Mucosa of descending colon (tissue), 3 donors: ENCODE measurements at regions not wholly inside any gene's neighbourhood (a gene's known extent, or its start where the extent isn't known, plus 50 kb on each side); places are given as distances from the start of the nearest gene placed in this dataset.
A peak's percentile ranks its signal among the peaks of the same experiment; 100 is the strongest.

Experiments used
- ATAC-seq: fragments of 200-7000 bp; cut with Tn5 transposase; one replicate; pipeline ENCODE4 v1.9.1; 2020; ENCODE audit warnings: mild to moderate bottlenecking, moderate library complexity
- DNase-seq, 3 donors: peaks; one replicate each; pipeline ENCODE4 v3.0.0-alpha.2; 2020
- H3K36me3 ChIP-seq: fragments of 200-600 bp; one replicate; pipeline ENCODE4 v1.8.0; 2021; ENCODE audit warnings: low read depth, mild to moderate bottlenecking
- H3K4me1 ChIP-seq: fragments of 200-600 bp; one replicate; pipeline ENCODE4 v1.8.0; 2021; ENCODE audit warnings: low read depth, mild to moderate bottlenecking
- H3K4me3 ChIP-seq: fragments of 200-600 bp; one replicate; pipeline ENCODE4 v1.8.0; 2021; ENCODE audit warnings: mild to moderate bottlenecking
- H3K9me3 ChIP-seq: fragments of 200-600 bp; one replicate; pipeline ENCODE4 v1.8.0; 2021; ENCODE audit warnings: mild to moderate bottlenecking
- intact Hi-C, 2 donors: fragments of 100-400 bp; cut with DNase I in 1 of 2; cut with micrococcal nuclease in 1 of 2; formaldehyde crosslinking; loops; one replicate each; pipeline versions ENCODE4 v1.11.0 to v1.11.1; 2022; cut with DNase I, micrococcal nuclease
- TF ChIP-seq, protein P1 (sequence below): fragments of 200-600 bp; IDR thresholded peaks from one replicate; pipeline ENCODE4 v1.8.0; 2022; ENCODE audit warnings: antibody characterized with exemption, mild to moderate bottlenecking
- donor health status: DM: no; HTN: no; CAD: no; lungs with moderate emphysema.
- donor health status: DM: no; HTN: no; CAD: no.
- donor health status: DM: no; HTN: yes; CAD: no.

DNA sequence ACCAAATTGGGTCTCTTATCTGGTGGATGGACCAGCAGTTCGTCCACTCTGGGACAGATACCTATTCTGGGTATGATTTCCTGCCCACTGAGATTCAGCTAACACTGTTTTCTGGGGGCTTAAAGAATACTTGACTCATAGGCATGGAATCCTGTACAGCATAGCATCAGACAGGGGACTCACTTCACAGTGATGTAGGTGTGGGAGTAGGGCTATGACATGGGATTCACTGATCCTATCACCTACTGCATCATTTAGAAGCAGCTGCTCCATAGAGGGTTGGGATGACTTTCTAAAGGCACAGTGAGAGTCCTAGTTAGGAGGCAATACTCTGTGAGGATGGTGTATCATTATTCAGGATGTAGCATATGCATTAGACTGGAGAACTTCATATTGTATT lies 74.5 kb upstream of the AHI1 start:
- ATAC-seq (no peak), DNase-seq (no peak)
- intact Hi-C loops = no loop called here
- Histone ChIP-seq H3K36me3 (no peaks in the 10 kb centered on the region), H3K4me1 (no peaks in the 10 kb centered on the region), H3K9me3 (no peaks in the 10 kb centered on the region), H3K4me3 (no peak overlapping the region)
- TF ChIP-seq, protein P1, sequence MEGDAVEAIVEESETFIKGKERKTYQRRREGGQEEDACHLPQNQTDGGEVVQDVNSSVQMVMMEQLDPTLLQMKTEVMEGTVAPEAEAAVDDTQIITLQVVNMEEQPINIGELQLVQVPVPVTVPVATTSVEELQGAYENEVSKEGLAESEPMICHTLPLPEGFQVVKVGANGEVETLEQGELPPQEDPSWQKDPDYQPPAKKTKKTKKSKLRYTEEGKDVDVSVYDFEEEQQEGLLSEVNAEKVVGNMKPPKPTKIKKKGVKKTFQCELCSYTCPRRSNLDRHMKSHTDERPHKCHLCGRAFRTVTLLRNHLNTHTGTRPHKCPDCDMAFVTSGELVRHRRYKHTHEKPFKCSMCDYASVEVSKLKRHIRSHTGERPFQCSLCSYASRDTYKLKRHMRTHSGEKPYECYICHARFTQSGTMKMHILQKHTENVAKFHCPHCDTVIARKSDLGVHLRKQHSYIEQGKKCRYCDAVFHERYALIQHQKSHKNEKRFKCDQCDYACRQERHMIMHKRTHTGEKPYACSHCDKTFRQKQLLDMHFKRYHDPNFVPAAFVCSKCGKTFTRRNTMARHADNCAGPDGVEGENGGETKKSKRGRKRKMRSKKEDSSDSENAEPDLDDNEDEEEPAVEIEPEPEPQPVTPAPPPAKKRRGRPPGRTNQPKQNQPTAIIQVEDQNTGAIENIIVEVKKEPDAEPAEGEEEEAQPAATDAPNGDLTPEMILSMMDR = no peak

DNA sequence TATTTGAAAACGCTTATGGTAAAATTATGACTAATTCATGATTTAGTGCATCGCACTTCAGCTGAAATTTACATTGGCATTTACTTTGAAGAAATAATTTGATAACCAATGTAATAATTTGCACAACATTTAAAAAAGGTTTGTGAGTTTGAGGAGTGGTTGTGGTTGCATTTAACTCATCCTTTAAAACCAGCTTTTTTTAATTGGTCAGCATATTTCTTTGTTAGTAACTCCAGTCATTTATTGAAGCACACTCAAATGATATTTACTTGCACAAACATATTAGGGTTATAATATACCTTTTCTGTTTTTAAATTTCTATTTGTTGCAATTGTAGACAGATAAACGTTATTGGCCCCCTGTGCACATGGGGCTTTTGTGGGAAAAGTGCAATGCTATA lies 78.1 kb upstream of the AHI1 start:
- TF ChIP-seq, protein P1 = no peak
- no peak for ATAC-seq
- no peaks in the 10 kb centered on the region for H3K4me1 ChIP-seq
- DNase-seq = no peak
- no peaks in the 10 kb centered on the region for H3K36me3 ChIP-seq
- no peaks in the 10 kb centered on the region for H3K9me3 ChIP-seq
- H3K4me3 ChIP-seq = no peak overlapping the region
- intact Hi-C loops = no loop called here

DNA sequence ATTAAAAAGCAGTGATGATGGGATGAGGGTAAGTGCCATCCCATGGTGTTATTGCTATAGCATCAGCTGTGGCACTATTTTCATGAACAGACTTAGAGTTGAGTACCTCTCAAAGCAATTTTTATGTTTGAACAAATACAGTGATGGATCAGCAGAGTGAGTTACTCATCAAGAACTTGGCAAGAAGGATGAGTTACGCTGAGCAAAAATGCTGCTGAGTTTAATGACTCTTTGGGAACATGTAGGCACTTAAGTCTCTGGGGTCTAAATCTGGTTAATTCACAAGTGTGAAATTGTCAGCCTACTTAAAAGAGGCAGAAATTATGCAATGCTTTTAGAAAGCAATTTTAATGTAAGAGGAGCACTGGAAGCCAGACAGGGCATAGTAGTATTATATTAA lies 78.5 kb upstream of the AHI1 start:
- intact Hi-C loops = no loop called here
- Histone ChIP-seq H3K4me3 (no peak overlapping the region), H3K9me3 (no peaks in the 10 kb centered on the region), H3K4me1 (no peaks in the 10 kb centered on the region), H3K36me3 (no peaks in the 10 kb centered on the region)
- no peak for DNase-seq
- TF ChIP-seq, protein P1 = no peak
- peak; percentile 18 for ATAC-seq

DNA sequence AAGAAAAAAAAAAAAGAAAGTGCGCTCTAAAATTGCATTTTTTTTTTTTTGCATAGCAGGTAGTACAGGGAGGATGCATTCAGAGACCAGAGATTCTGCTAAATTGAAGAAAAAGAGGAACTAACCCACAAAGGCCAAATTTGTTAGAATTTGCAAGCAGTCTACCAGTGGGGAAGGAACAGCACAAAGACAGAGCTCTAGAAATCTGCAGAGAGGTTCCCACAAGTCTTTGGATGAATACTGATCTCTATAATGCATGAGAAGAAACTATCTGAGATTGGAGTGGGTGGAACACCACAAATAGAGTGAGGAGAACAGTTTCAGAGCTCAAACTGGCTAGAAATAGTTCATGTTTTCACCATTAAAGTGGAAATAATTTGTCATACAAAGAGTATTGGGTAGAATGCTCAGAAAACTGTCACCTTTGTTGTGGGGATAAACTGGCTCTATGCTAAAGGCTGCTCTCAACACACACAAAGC lies 79.6 kb upstream of the AHI1 start:
- no peak for ATAC-seq
- TF ChIP-seq, protein P1 = no peak
- intact Hi-C loops = no loop called here

DNA sequence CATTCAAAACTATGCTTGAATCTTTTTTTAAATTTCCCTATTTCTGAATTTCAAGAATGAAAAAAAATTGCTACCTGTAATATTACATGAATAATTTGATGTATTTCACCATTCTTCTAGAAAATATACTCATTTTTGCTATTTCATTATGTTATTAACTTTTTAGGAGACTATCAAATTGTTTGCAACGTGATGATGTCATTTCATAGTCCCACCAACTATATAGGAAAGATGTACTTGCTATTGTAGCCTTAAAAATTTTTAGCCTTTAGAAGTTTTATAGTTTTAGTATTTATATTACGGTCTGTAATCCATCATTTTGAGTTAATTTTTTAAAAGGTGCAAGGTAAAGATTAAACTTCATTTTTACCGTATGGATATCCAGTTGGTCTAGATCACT lies 81.4 kb upstream of the AHI1 start:
- no peak for ATAC-seq
- no peaks in the 10 kb centered on the region for H3K36me3 ChIP-seq
- intact Hi-C loops = no loop called here
- TF ChIP-seq, protein P1 = no peak
- no peak overlapping the region for H3K4me3 ChIP-seq
- no peaks in the 10 kb centered on the region for H3K4me1 ChIP-seq
- no peaks in the 10 kb centered on the region for H3K9me3 ChIP-seq
- DNase-seq = no peak

More for the DNA sequence above, 79.6 kb upstream of the AHI1 start:
- DNase-seq = no peak
- Histone ChIP-seq H3K9me3 (no peaks in the 10 kb centered on the region), H3K4me1 (no peaks in the 10 kb centered on the region), H3K36me3 (no peaks in the 10 kb centered on the region), H3K4me3 (no peak overlapping the region)

DNA sequence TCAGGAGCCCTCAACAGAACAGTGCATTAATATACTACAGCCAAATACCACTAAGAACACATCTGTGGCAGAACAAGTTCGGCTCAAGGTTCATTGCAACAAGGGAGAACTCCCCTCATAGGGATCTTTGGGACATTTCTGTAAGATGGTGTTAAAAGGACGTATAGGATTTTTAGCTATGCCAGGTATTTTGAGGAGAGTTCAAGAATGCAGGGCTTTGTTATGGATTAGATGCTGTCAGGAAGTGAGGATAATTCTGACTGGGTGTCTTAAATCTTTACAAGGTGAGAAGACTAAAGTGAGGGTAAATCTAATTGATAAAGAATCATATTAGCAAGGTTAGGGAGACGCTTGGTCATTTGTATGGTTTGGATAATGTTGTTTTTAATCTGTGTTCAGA lies 83.7 kb upstream of the AHI1 start:
- DNase-seq (no peak), ATAC-seq (no peak)
- no peaks in the 10 kb centered on the region for H3K9me3 ChIP-seq
- H3K4me3 ChIP-seq = no peak overlapping the region
- TF ChIP-seq, protein P1 = no peak
- no peaks in the 10 kb centered on the region for H3K36me3 ChIP-seq
- H3K4me1 ChIP-seq = no peaks in the 10 kb centered on the region
- intact Hi-C loops = no loop called here
